B cell (primary cell): ENCODE measurements at regions not wholly inside any gene's neighbourhood (a gene's known extent, or its start where the extent isn't known, plus 50 kb on each side); places are given as distances from the start of the nearest gene placed in this dataset.
"Not testable (repeated sequence)": the region's sequence is repeated elsewhere in the genome, so short reads cannot be mapped to it uniquely, and the experiment has no call there.

Experiments
- ATAC-seq: fragments of 200-7000 bp; cut with Tn5 transposase; one replicate; pipeline ENCODE4 v1.10.0; 2021; ENCODE audit warnings: low read depth, mild to moderate bottlenecking, moderate number of reproducible peaks, moderate library complexity
- CTCF ChIA-PET: fragments of 350-600 bp; sonication (Branson Sonifier 250); formaldehyde crosslinking; loops from one replicate; lab custom pipeline; 2021; ENCODE audit warnings: antibody characterized with exemption, inconsistent platforms; lab: Charles Lee
- POLR2A ChIA-PET: fragments of 350-600 bp; sonication (Branson Sonifier 250); formaldehyde crosslinking; loops from one replicate; lab custom pipeline; 2021; ENCODE audit warnings: antibody characterized with exemption; lab: Charles Lee
- DNase-seq: peaks from one replicate; pipeline ENCODE4 v3.0.0; 2013
- H2AFZ ChIP-seq: 2 replicates; pipeline ENCODE4 v1.6.1; 2012; ENCODE audit warnings: mild to moderate bottlenecking, low read depth, low read length; ENCODE audit not compliant: insufficient read depth, poor library complexity, severe bottlenecking
- H3K27ac ChIP-seq, 2 donors: 1 replicate in 1 of 2; 2 replicates in 1 of 2; pipeline ENCODE4 v1.5.1; 2012 to 2013; ENCODE audit warnings: low read length in 2 of 2, mild to moderate bottlenecking in 2 of 2, moderate library complexity in 1 of 2
- H3K27me3 ChIP-seq, 4 experiments: fragments of 200-600 bp in 1 of 4; sonication (generic) in 1 of 4; replicated peaks in 1 of 4; 1 replicate in 2 of 4; 2 replicates in 2 of 4; pipeline versions ENCODE4 v1.6.1 to v1.7.0; 2013 to 2016; ENCODE audit warnings: low read length in 3 of 4, mild to moderate bottlenecking in 2 of 4, mixed read lengths in 1 of 4, moderate library complexity in 1 of 4; ENCODE audit not compliant: insufficient read depth in 4 of 4, control insufficient read depth in 3 of 4; ENCODE audit errors: control extremely low read depth in 1 of 4
- H3K36me3 ChIP-seq, 2 experiments: replicated peaks in 1 of 2; 1 replicate in 1 of 2; 2 replicates in 1 of 2; pipeline versions ENCODE4 v1.6.1 to v1.7.1; 2013; ENCODE audit warnings: low read length in 1 of 2; ENCODE audit not compliant: insufficient read depth in 2 of 2, control insufficient read depth in 1 of 2; ENCODE audit errors: control extremely low read depth in 1 of 2, extremely low read depth in 1 of 2
- H3K4me1 ChIP-seq, 2 donors: fragments of 200-600 bp in 1 of 2; sonication (generic) in 1 of 2; 1 replicate in 1 of 2; 2 replicates in 1 of 2; pipeline versions ENCODE4 v1.5.1 to v1.6.1; 2013 to 2017; ENCODE audit warnings: low read length in 2 of 2; ENCODE audit not compliant: control insufficient read depth in 2 of 2, insufficient read depth in 2 of 2
- H3K4me2 ChIP-seq: replicated peaks from 2 replicates; pipeline ENCODE3; 2012; ENCODE audit warnings: mild to moderate bottlenecking, low read depth, low read length; ENCODE audit not compliant: poor library complexity, severe bottlenecking
- H3K4me3 ChIP-seq, 5 experiments: fragments of 200-600 bp in 1 of 5; sonication (generic) in 1 of 5; 1 replicate in 3 of 5; 2 replicates in 2 of 5; pipeline versions ENCODE4 v1.5.1 to v1.7.0; 2011 to 2016; ENCODE audit warnings: low read length in 4 of 5, mild to moderate bottlenecking in 4 of 5, low read depth in 2 of 5, control low read depth in 1 of 5, moderate library complexity in 1 of 5; ENCODE audit not compliant: insufficient read depth in 1 of 5; ENCODE audit errors: control extremely low read depth in 1 of 5, extremely low read depth in 1 of 5
- H3K79me2 ChIP-seq: fragments of 200-600 bp; sonication (generic); one replicate; pipeline ENCODE4 v1.6.0; 2016; ENCODE audit warnings: low read length; ENCODE audit not compliant: control insufficient read depth, insufficient read depth
- H3K9ac ChIP-seq: fragments of 200-600 bp; sonication (generic); 2 replicates; pipeline ENCODE4 v1.6.1; 2017; ENCODE audit warnings: mild to moderate bottlenecking, low read length, moderate library complexity
- H3K9me3 ChIP-seq, 3 donors: one replicate each; pipeline versions ENCODE4 v1.6.1 to v1.7.1; 2013; ENCODE audit warnings: low read length in 2 of 3; ENCODE audit not compliant: control insufficient read depth in 2 of 3, insufficient read depth in 1 of 3; ENCODE audit errors: control extremely low read depth in 1 of 3
- H4K20me1 ChIP-seq: 2 replicates; pipeline ENCODE4 v1.6.0; 2012; ENCODE audit warnings: mild to moderate bottlenecking, low read length; ENCODE audit not compliant: insufficient read depth, control insufficient read depth, poor library complexity, severe bottlenecking
- H3K27ac Mint-ChIP-seq: one replicate; pipeline ENCODE4 v1.8.0; 2021; ENCODE audit warnings: mixed read lengths
- H3K27me3 Mint-ChIP-seq: one replicate; pipeline ENCODE4 v1.8.0; 2021; ENCODE audit warnings: mixed read lengths
- H3K4me1 Mint-ChIP-seq: one replicate; pipeline ENCODE4 v1.8.0; 2021; ENCODE audit warnings: mixed read lengths
- H3K4me3 Mint-ChIP-seq: one replicate; pipeline ENCODE4 v1.8.0; 2021; ENCODE audit warnings: mixed read lengths
- H3K9me3 Mint-ChIP-seq: one replicate; pipeline ENCODE4 v1.8.0; 2022; ENCODE audit warnings: mixed read lengths; ENCODE audit not compliant: insufficient read depth
- EZH2 ChIP-seq: IDR thresholded peaks from 2 replicates; pipeline ENCODE4 v1.6.1; 2012; ENCODE audit warnings: borderline replicate concordance, low read depth, mild to moderate bottlenecking, moderate library complexity, low read length; ENCODE audit not compliant: insufficient read depth, poor library complexity, severe bottlenecking
- WGBS: methylation state at CpG from one replicate; pipeline ENCODE4 v1.1.5; 2013; ENCODE audit warnings: missing lambda C conversion rate; ENCODE audit not compliant: insufficient coverage; 5-methylcytosine and 5-hydroxymethylcytosine counted together
- intact Hi-C: fragments of 100-400 bp; cut with micrococcal nuclease; formaldehyde crosslinking; loops from one replicate; pipeline ENCODE4 v1.10.0; 2022
- TF ChIP-seq, protein P1 (sequence below): fragments of 200-600 bp; IDR thresholded peaks from one replicate; pipeline ENCODE4 v1.8.0; 2022; ENCODE audit warnings: antibody characterized with exemption, mild to moderate bottlenecking

DNA sequence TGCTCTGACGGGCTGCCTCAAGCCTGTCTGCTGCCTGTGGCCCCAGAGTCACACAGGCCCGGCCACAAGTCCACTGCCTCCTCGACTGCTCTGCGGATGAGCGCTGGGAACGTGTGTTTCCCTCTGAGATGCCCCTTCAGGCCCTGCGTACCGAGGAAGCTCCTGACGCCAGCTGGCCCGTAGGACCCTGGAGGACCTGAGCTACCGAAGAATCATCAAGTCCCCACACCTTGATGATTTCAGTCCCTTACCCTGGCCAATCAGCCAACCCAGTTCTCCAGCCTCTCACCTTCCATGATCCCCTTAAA, 96.6 kb upstream of the LRPAP1 start:
- H4K20me1 ChIP-seq: no peaks in the 10 kb centered on the region
- Mint-ChIP-seq H3K4me1 (no peaks in the 10 kb centered on the region), H3K9me3 (no peaks in the 10 kb centered on the region), H3K27ac (no peak overlapping the region), H3K27me3 (peaks cover 14% of the 10 kb centered on the region), H3K4me3 (no peak overlapping the region)
- no peak for TF ChIP-seq EZH2
- TF ChIP-seq, protein P1, sequence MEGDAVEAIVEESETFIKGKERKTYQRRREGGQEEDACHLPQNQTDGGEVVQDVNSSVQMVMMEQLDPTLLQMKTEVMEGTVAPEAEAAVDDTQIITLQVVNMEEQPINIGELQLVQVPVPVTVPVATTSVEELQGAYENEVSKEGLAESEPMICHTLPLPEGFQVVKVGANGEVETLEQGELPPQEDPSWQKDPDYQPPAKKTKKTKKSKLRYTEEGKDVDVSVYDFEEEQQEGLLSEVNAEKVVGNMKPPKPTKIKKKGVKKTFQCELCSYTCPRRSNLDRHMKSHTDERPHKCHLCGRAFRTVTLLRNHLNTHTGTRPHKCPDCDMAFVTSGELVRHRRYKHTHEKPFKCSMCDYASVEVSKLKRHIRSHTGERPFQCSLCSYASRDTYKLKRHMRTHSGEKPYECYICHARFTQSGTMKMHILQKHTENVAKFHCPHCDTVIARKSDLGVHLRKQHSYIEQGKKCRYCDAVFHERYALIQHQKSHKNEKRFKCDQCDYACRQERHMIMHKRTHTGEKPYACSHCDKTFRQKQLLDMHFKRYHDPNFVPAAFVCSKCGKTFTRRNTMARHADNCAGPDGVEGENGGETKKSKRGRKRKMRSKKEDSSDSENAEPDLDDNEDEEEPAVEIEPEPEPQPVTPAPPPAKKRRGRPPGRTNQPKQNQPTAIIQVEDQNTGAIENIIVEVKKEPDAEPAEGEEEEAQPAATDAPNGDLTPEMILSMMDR: no peak
- H3K4me2 ChIP-seq: no peak overlapping the region
- H2AFZ ChIP-seq: no peak overlapping the region
- WGBS: 83% methylated on average over 11 of the region's 11 CpGs
- ATAC-seq (no peak), DNase-seq (no peak)
- H3K9ac ChIP-seq: no peak overlapping the region
- H3K27ac ChIP-seq: no peak overlapping the region
- H3K36me3 ChIP-seq: no peaks in the 10 kb centered on the region
- peaks cover 0 to 6% (median 0%) of the 10 kb centered on the region in 3 donors for H3K9me3 ChIP-seq
- intact Hi-C loops: no loop called here
- ChIA-PET CTCF (no interaction called here), POLR2A (no interaction called here)
- no peak overlapping the region for H3K4me3 ChIP-seq
- peaks cover 0 to 8% (median 1%) of the 10 kb centered on the region in 4 experiments for H3K27me3 ChIP-seq
- no peaks in the 10 kb centered on the region for H3K79me2 ChIP-seq
- H3K4me1 ChIP-seq: no peaks in the 10 kb centered on the region

DNA sequence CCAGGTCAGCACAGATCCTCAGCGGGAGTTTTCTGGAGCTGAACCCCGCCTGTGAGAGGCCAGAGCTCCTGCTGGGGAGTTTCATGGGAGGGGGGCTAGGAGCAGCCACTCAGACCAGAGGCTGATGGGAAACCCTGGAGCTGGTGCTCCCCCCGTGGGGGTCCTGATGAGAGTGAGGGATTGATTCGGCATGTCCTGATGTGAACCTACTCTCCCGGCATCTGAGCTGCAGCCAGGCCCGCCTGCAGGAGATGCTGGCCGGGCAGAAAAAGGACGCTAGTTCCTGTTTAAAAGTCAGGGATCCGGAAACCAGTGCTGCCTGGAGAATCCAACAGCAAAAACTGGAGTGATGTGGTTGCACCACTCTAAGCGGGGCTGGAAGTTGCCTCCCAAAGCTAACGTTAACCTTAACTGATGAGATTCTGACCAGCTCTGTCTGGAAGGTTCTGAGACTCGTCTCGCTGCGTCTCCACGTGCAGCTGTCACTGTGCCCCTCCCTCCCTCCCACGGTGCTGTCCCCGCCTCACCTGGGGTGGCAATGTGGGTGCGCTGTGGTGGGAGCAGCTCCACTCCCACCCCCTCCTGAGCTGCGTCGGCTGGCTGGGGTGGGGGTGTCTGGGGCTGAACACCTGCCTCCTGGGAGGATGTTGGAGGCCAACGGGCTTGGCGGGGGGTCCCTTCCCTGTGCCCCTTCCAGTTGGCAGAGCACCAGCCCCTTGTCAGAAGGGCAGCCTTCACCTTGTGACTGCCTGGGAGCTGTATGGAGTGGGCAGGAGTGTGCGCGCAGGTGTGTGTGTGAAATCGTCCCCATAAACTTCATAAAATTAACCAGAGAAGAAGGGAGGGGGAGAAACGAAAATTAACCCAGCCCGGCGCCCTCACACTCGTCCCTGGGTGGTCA, 96.0 kb upstream of the LRPAP1 start:
- H3K27me3 ChIP-seq, H2AFZ ChIP-seq, H3K9ac ChIP-seq, DNase-seq, H4K20me1 ChIP-seq, H3K27ac ChIP-seq, H3K9me3 Mint-ChIP-seq, POLR2A ChIA-PET, ATAC-seq, CTCF ChIA-PET, H3K79me2 ChIP-seq, H3K4me3 Mint-ChIP-seq, H3K4me1 Mint-ChIP-seq, intact Hi-C loops, H3K4me2 ChIP-seq, H3K9me3 ChIP-seq, H3K4me1 ChIP-seq, H3K36me3 ChIP-seq, H3K4me3 ChIP-seq, H3K27ac Mint-ChIP-seq: not testable (repeated sequence)
- WGBS: 71% methylated on average over 16 of the region's 29 CpGs
- H3K27me3 Mint-ChIP-seq: peaks cover 18% of the 10 kb centered on the region

DNA sequence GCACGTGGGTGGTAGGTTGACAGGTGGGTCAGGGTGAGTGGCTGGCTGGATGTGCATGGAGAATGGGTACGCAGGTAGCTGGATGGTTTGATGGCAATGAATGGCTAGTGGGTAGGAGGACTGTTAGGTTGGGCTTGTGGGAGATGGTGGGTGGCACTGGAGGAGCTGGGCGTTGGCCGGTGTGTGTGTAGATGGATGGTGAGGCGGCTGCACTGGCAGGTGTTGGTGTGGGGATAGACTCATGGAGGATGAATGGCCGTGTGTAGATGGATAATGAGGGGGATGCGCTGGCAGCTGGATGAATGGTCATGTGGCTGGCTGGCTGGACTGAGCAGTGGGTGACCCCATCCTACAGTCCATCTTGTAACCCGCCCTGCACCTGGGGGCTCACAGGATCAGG, 95.2 kb upstream of the LRPAP1 start:
- H3K36me3 ChIP-seq, H3K4me1 ChIP-seq, DNase-seq, H3K4me3 ChIP-seq, POLR2A ChIA-PET, H3K27ac ChIP-seq, H3K9ac ChIP-seq, H3K27ac Mint-ChIP-seq, intact Hi-C loops, H2AFZ ChIP-seq, H3K9me3 Mint-ChIP-seq, ATAC-seq, H3K4me2 ChIP-seq, H3K4me1 Mint-ChIP-seq, H3K79me2 ChIP-seq, CTCF ChIA-PET, H4K20me1 ChIP-seq, H3K9me3 ChIP-seq, H3K4me3 Mint-ChIP-seq: not testable (repeated sequence)
- H3K27me3 Mint-ChIP-seq: peaks cover 25% of the 10 kb centered on the region
- WGBS: 90% methylated on average over 2 of the region's 8 CpGs
- peaks cover 0 to 10% (median 1%) of the 10 kb centered on the region in 4 experiments for H3K27me3 ChIP-seq
